Sigmoid colon (tissue), 4 donors: ENCODE measurements at regions not wholly inside any gene's neighbourhood (a gene's known extent, or its start where the extent isn't known, plus 50 kb on each side); places are given as distances from the start of the nearest gene placed in this dataset.

Source experiments
- EP300 ChIP-seq, 4 donors: sonication (generic); formaldehyde crosslinking; IDR thresholded peaks; one replicate each; pipeline ENCODE4 v1.6.1; 2017; ENCODE audit warnings: antibody characterized with exemption in 4 of 4
- TF ChIP-seq, protein P1 (sequence below), 4 experiments: fragments of 450-650 bp in 3 of 4; fragments of 200-600 bp in 1 of 4; IDR thresholded peaks; one replicate each; pipeline ENCODE4 v1.5.1; 2016 to 2019; ENCODE audit warnings: antibody characterized with exemption in 4 of 4, mild to moderate bottlenecking in 3 of 4, moderate library complexity in 2 of 4

GRCh38 chr5:82738681-82739269 lies 338.4 kb downstream of the TMEM167A start:
- TF ChIP-seq, protein P1, sequence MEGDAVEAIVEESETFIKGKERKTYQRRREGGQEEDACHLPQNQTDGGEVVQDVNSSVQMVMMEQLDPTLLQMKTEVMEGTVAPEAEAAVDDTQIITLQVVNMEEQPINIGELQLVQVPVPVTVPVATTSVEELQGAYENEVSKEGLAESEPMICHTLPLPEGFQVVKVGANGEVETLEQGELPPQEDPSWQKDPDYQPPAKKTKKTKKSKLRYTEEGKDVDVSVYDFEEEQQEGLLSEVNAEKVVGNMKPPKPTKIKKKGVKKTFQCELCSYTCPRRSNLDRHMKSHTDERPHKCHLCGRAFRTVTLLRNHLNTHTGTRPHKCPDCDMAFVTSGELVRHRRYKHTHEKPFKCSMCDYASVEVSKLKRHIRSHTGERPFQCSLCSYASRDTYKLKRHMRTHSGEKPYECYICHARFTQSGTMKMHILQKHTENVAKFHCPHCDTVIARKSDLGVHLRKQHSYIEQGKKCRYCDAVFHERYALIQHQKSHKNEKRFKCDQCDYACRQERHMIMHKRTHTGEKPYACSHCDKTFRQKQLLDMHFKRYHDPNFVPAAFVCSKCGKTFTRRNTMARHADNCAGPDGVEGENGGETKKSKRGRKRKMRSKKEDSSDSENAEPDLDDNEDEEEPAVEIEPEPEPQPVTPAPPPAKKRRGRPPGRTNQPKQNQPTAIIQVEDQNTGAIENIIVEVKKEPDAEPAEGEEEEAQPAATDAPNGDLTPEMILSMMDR (IDR thresholded peaks at IDR 0.05) = no peak
- no peak for TF ChIP-seq EP300 (IDR thresholded peaks at IDR 0.05)
